H1 (cell line): ENCODE measurements at regions not wholly inside any gene's neighbourhood (a gene's known extent, or its start where the extent isn't known, plus 50 kb on each side); places are given as distances from the start of the nearest gene placed in this dataset.
A peak's percentile ranks its signal among the peaks of the same experiment; 100 is the strongest.

ENCODE experiments used
- CTCF ChIA-PET: fragments of 300-600 bp; sonication (Branson Sonifier 250); formaldehyde crosslinking; loops from one replicate; lab custom pipeline; 2021; ENCODE audit not compliant: partially characterized antibody; lab: Charles Lee
- POLR2A ChIA-PET: fragments of 300-600 bp; sonication (Branson Sonifier 250); formaldehyde crosslinking; loops from one replicate; lab custom pipeline; 2021; ENCODE audit warnings: inconsistent platforms; ENCODE audit not compliant: partially characterized antibody; lab: Charles Lee
- DNase-seq, 2 experiments: peaks; one replicate each; pipeline versions ENCODE4 v3.0.0 to v3.0.0-alpha.2; 2010 to 2022; ENCODE audit warnings: low spot score in 2 of 2, low read depth in 1 of 2, mixed read lengths in 1 of 2
- FAIRE-seq: peaks from 2 replicates; lab custom pipeline; 2011; peaks lifted over from hg19 to GRCh38; lab: Jason Lieb, UNC
- H2AFZ ChIP-seq: 2 replicates; pipeline ENCODE4 v1.8.1; 2012; ENCODE audit warnings: low read length, inconsistent platforms
- H2AK5ac ChIP-seq: 2 replicates; pipeline ENCODE4 v1.6.1; 2013; ENCODE audit warnings: low read depth, low read length
- H2BK120ac ChIP-seq: replicated peaks from 2 replicates; pipeline ENCODE3; 2013; ENCODE audit warnings: low read depth, low read length, inconsistent platforms
- H2BK12ac ChIP-seq: 2 replicates; pipeline ENCODE4 v1.6.1; 2013; ENCODE audit warnings: low read depth, low read length
- H2BK15ac ChIP-seq: 2 replicates; pipeline ENCODE4 v1.6.1; 2013; ENCODE audit warnings: low read length
- H2BK20ac ChIP-seq: 2 replicates; pipeline ENCODE4 v1.6.1; 2013; ENCODE audit warnings: low read length
- H2BK5ac ChIP-seq: 2 replicates; pipeline ENCODE4 v1.6.1; 2013; ENCODE audit warnings: low read depth, low read length
- H3K14ac ChIP-seq: 2 replicates; pipeline ENCODE4 v1.6.1; 2013; ENCODE audit warnings: inconsistent platforms; ENCODE audit not compliant: insufficient read length
- H3K18ac ChIP-seq: 2 replicates; pipeline ENCODE4 v1.6.1; 2013; ENCODE audit warnings: low read length; ENCODE audit errors: extremely low read depth
- H3K23ac ChIP-seq: 2 replicates; pipeline ENCODE4 v1.6.1; 2013; ENCODE audit warnings: inconsistent platforms; ENCODE audit not compliant: insufficient read length
- H3K23me2 ChIP-seq: 2 replicates; pipeline ENCODE4 v1.6.1; 2013; ENCODE audit warnings: low read depth, low read length
- H3K27ac ChIP-seq: 2 replicates; pipeline ENCODE4 v1.6.1; 2011; ENCODE audit warnings: low read depth, low read length, inconsistent platforms
- H3K27me3 ChIP-seq, 4 experiments: replicated peaks in 1 of 4; 1 replicate in 1 of 4; 2 replicates in 3 of 4; pipeline versions ENCODE4 v1.6.1 to v1.8.1; 2011 to 2013; ENCODE audit warnings: low read length in 3 of 4, mild to moderate bottlenecking in 3 of 4, inconsistent platforms in 2 of 4, mixed read lengths in 2 of 4, moderate library complexity in 1 of 4; ENCODE audit not compliant: control insufficient read depth in 3 of 4, insufficient read depth in 3 of 4; ENCODE audit errors: extremely low read depth in 1 of 4
- H3K36me3 ChIP-seq, 4 experiments: 2 replicates each; pipeline versions ENCODE4 v1.6.1 to v1.8.1; 2011 to 2013; ENCODE audit warnings: mild to moderate bottlenecking in 4 of 4, low read length in 3 of 4, moderate library complexity in 2 of 4, control low read depth in 1 of 4, inconsistent platforms in 1 of 4; ENCODE audit not compliant: insufficient read depth in 4 of 4, control insufficient read depth in 2 of 4
- H3K4ac ChIP-seq: replicated peaks from 2 replicates; pipeline ENCODE3; 2013; ENCODE audit warnings: low read length, low read depth, mixed read lengths, inconsistent platforms; ENCODE audit not compliant: insufficient read length
- H3K4me1 ChIP-seq, 4 experiments: replicated peaks in 1 of 4; 1 replicate in 1 of 4; 2 replicates in 3 of 4; pipeline versions ENCODE4 v1.6.1 to v1.8.1; 2011 to 2013; ENCODE audit warnings: low read length in 3 of 4, inconsistent platforms in 2 of 4, mixed read lengths in 1 of 4; ENCODE audit not compliant: insufficient read depth in 4 of 4, control insufficient read depth in 3 of 4
- H3K4me2 ChIP-seq, 2 experiments: 2 replicates each; pipeline versions ENCODE4 v1.6.1 to v1.8.1; 2011 to 2013; ENCODE audit warnings: low read depth in 2 of 2, low read length in 2 of 2, control low read depth in 1 of 2, inconsistent platforms in 1 of 2, mild to moderate bottlenecking in 1 of 2; ENCODE audit not compliant: insufficient read depth in 1 of 2
- H3K4me3 ChIP-seq, 4 experiments: fragments of 200-600, 300-600 bp in 1 of 4; sonication (generic), shearing (Covaris generic), sonication (Bioruptor Twin) in 1 of 4; 2 replicates each; pipeline versions ENCODE4 v1.5.1 to v1.8.1; 2011 to 2016; ENCODE audit warnings: low read length in 4 of 4, low read depth in 3 of 4, control low read depth in 2 of 4, inconsistent platforms in 2 of 4, mild to moderate bottlenecking in 2 of 4, mixed read lengths in 1 of 4, moderate library complexity in 1 of 4; ENCODE audit not compliant: insufficient read depth in 2 of 4; ENCODE audit errors: extremely low read depth in 1 of 4
- H3K56ac ChIP-seq: replicated peaks from 2 replicates; pipeline ENCODE3; 2013; ENCODE audit warnings: low read depth, mild to moderate bottlenecking, mixed read lengths, low read length, inconsistent platforms; ENCODE audit not compliant: insufficient read length
- H3K79me1 ChIP-seq: 2 replicates; pipeline ENCODE4 v1.6.1; 2013; ENCODE audit warnings: low read depth, low read length, control low read depth
- H3K79me2 ChIP-seq, 2 experiments: 2 replicates each; pipeline versions ENCODE4 v1.6.1 to v1.8.1; 2012 to 2013; ENCODE audit warnings: low read length in 2 of 2, mild to moderate bottlenecking in 2 of 2, inconsistent platforms in 1 of 2; ENCODE audit not compliant: insufficient read depth in 2 of 2, control insufficient read depth in 1 of 2
- H3K9ac ChIP-seq, 4 experiments: replicated peaks in 1 of 4; 1 replicate in 1 of 4; 2 replicates in 3 of 4; pipeline versions ENCODE4 v1.6.1 to v1.8.1; 2011 to 2013; ENCODE audit warnings: low read depth in 3 of 4, low read length in 3 of 4, control low read depth in 2 of 4, mild to moderate bottlenecking in 2 of 4, moderate library complexity in 2 of 4, inconsistent platforms in 1 of 4; ENCODE audit errors: extremely low read depth in 1 of 4
- H3K9me3 ChIP-seq, 2 experiments: 2 replicates each; pipeline versions ENCODE4 v1.6.1 to v1.8.1; 2012 to 2013; ENCODE audit warnings: mild to moderate bottlenecking in 2 of 2, moderate library complexity in 2 of 2, control low read depth in 1 of 2, inconsistent platforms in 1 of 2, low read depth in 1 of 2, low read length in 1 of 2, mixed read lengths in 1 of 2; ENCODE audit not compliant: insufficient read depth in 2 of 2
- H4K20me1 ChIP-seq, 2 experiments: replicated peaks in 1 of 2; 2 replicates each; pipeline versions ENCODE3 to v1.8.1; 2011 to 2013; ENCODE audit warnings: inconsistent platforms in 2 of 2, low read length in 2 of 2, mild to moderate bottlenecking in 1 of 2; ENCODE audit not compliant: insufficient read depth in 2 of 2, control insufficient read depth in 1 of 2
- H4K5ac ChIP-seq: 2 replicates; pipeline ENCODE4 v1.6.1; 2013; ENCODE audit warnings: low read length, low read depth, mixed read lengths, inconsistent platforms; ENCODE audit not compliant: insufficient read length
- H4K8ac ChIP-seq: 2 replicates; pipeline ENCODE4 v1.8.0; 2013; ENCODE audit warnings: mild to moderate bottlenecking, moderate library complexity, low read length, inconsistent platforms; ENCODE audit not compliant: insufficient read depth; ENCODE audit errors: extremely low read depth
- H4K91ac ChIP-seq: replicated peaks from 2 replicates; pipeline ENCODE3; 2013; ENCODE audit warnings: low read length, mixed read lengths, inconsistent platforms; ENCODE audit not compliant: insufficient read length
- BCL11A ChIP-seq, 2 experiments: IDR thresholded peaks; one replicate each; pipeline ENCODE4 v1.6.1; 2011; ENCODE audit warnings: low read depth in 2 of 2, low read length in 2 of 2, mild to moderate bottlenecking in 2 of 2
- CHD2 ChIP-seq: IDR thresholded peaks from 2 replicates; pipeline ENCODE4 v1.6.1; 2012; ENCODE audit warnings: low read length, improper control_type of control experiment
- EZH2 ChIP-seq: fragments of 200-600 bp; sonication (generic); IDR thresholded peaks from 2 replicates; pipeline ENCODE4 v1.7.1; 2012; ENCODE audit warnings: low read depth, mild to moderate bottlenecking, moderate library complexity, low read length, inconsistent platforms; ENCODE audit not compliant: severe bottlenecking
- KDM5A ChIP-seq: fragments of 200-600 bp; IDR thresholded peaks from 2 replicates; pipeline ENCODE4 v1.7.1; 2012; ENCODE audit warnings: mild to moderate bottlenecking, low read length, inconsistent platforms, mixed read lengths
- POU5F1 ChIP-seq: IDR thresholded peaks from 2 replicates; pipeline ENCODE4 v1.6.1; 2011; ENCODE audit warnings: low read depth, mild to moderate bottlenecking, low read length, moderate library complexity
- SP1 ChIP-seq: IDR thresholded peaks from 2 replicates; pipeline ENCODE4 v1.6.1; 2011; ENCODE audit warnings: low read depth, low read length
- SUZ12 ChIP-seq: fragments of 200-600 bp; sonication (generic); IDR thresholded peaks from 2 replicates; pipeline ENCODE4 v1.6.1; 2012; ENCODE audit warnings: mild to moderate bottlenecking, inconsistent platforms, low read length, moderate library complexity, mixed read lengths
- TAF1 ChIP-seq: IDR thresholded peaks from 2 replicates; pipeline ENCODE4 v1.6.1; 2011; ENCODE audit warnings: mild to moderate bottlenecking, low read depth, low read length
- TCF12 ChIP-seq: IDR thresholded peaks from 2 replicates; pipeline ENCODE4 v1.6.1; 2011; ENCODE audit warnings: low read depth, mild to moderate bottlenecking, low read length
- YY1 ChIP-seq: IDR thresholded peaks from 2 replicates; pipeline ENCODE4 v1.6.1; 2011; ENCODE audit warnings: low read depth, mild to moderate bottlenecking, low read length
- WGBS, 2 experiments: shearing (Covaris generic) in 1 of 2; methylation state at CpG; one replicate each; pipeline versions ENCODE4 v1.1.6 to v1.1.7; 2013 to 2015; ENCODE audit warnings: low lambda C conversion rate in 2 of 2, mixed read lengths in 2 of 2, inconsistent platforms in 1 of 2, low coverage in 1 of 2, missing lambda C conversion rate in 1 of 2; ENCODE audit not compliant: insufficient replicate concordance in 2 of 2, insufficient coverage in 1 of 2, insufficient read length in 1 of 2; ENCODE audit errors: extremely low coverage in 1 of 2, missing lambda C conversion rate in 1 of 2; 5-methylcytosine and 5-hydroxymethylcytosine counted together

GRCh38 chr10:9510626-9511025 is 1456.1 kb downstream of the GATA3 start:
- POLR2A ChIA-PET, result no interaction called here
- peak overlapping the region; percentile 7 for H2BK120ac ChIP-seq

More at GRCh38 chr10:9510626-9511025, 1456.1 kb downstream of the GATA3 start:
- Histone ChIP-seq H2AFZ (peak overlapping the region; percentile 86), H4K20me1 (no peaks in the 10 kb centered on the region), H3K27me3 (no peaks in the 10 kb centered on the region), H3K23me2 (no peaks in the 10 kb centered on the region), H2BK12ac (peak overlapping the region; percentile 50; the same call in 1 of the 2 replicates), H3K27ac (no peak overlapping the region), H4K91ac (peak overlapping the region; percentile 0), H2BK20ac (peak overlapping the region; percentile 82; the same call in 1 of the 2 replicates), H2BK15ac (no peak overlapping the region), H3K23ac (no peak overlapping the region), H3K4me2 (peak overlapping the region; percentile 32 to 46; a peak in 3 of 4 replicates), H4K5ac (peak overlapping the region; percentile 2), H3K79me2 (no peaks in the 10 kb centered on the region), H4K8ac (no peak overlapping the region), H3K18ac (peak overlapping the region; percentile 40; the same call in 1 of the 2 replicates), H3K14ac (no peak overlapping the region), H3K79me1 (no peaks in the 10 kb centered on the region), H3K9ac (no peak overlapping the region), H3K36me3 (no peaks in the 10 kb centered on the region), H3K4ac (no peak overlapping the region), H3K4me3 (peak overlapping the region in 1 of 4 experiments; percentile 9; a peak in 1 of 8 replicates), H3K56ac (no peak overlapping the region), H2AK5ac (no peak overlapping the region), H3K9me3 (no peaks in the 10 kb centered on the region; a peak in 1 of 4 replicates), H3K4me1 (peaks cover 2 to 10% (median 7%) of the 10 kb centered on the region in 4 experiments; a peak in 5 of 7 replicates), H2BK5ac (peak overlapping the region; percentile 38; the same call in 1 of the 2 replicates)
- CTCF ChIA-PET, result interaction anchor here (1.1 to 1.6 kb wide), 2 partner anchors 10 to 168 kb away, joined by 3 to 5 read pairs; no protein-coding TSS in a partner anchor
- TF ChIP-seq BCL11A (IDR thresholded peaks at IDR 0.05; ENCODE audit: low read depth in 2 of 2, low read length in 2 of 2) (no peak), CHD2 (no peak), SUZ12 (no peak), POU5F1 (peak; percentile 86), SP1 (0 out of 2 replicates have a peak, but pooled peaks have one; percentile 26), YY1 (peak; percentile 68; the same call in 1 of the 2 replicates), TCF12 (0 out of 2 replicates have a peak, but pooled peaks have one; percentile 14), TAF1 (0 out of 2 replicates have a peak, but pooled peaks have one; percentile 10), KDM5A (no peak), EZH2 (no peak)
- DNase-seq (peak in 1 of 2 experiments; percentile 5), FAIRE-seq (peak; percentile 69)
- 20% methylated on average over 3 of the region's 3 CpGs; no CpG with 5 or more reads in 1 of the 2 experiments for WGBS, 2 experiments
